ENCODE measurements at regions not wholly inside any gene's neighbourhood (a gene's known extent, or its start where the extent isn't known, plus 50 kb on each side); places are given as distances from the start of the nearest gene placed in this dataset.

GRCh38 chr13:27673911-27674310 lies 52.2 kb downstream of the POLR1D start:
- ATAC-seq (no peak), DNase-seq (no peak)

GRCh38 chr13:27678306-27679040 lies 56.8 kb downstream of the POLR1D start:
- no peak for ATAC-seq
- DNase-seq = no peak

GRCh38 chr13:27679396-27679795 lies 57.7 kb downstream of the POLR1D start:
- no peak for DNase-seq
- no peak for ATAC-seq

- no peak for DNase-seq
- no peak for ATAC-seq
Measured at GRCh38 chr13:27679896-27680295, 58.2 kb downstream of the POLR1D start.

- DNase-seq = no peak
- ATAC-seq = no peak
Measured at GRCh38 chr13:27680465-27680864, 58.8 kb downstream of the POLR1D start.

GRCh38 chr13:27691207-27691606 lies 69.5 kb downstream of the POLR1D start:
- ATAC-seq (no peak), DNase-seq (no peak)

GRCh38 chr13:27696731-27697130 lies 75.0 kb downstream of the POLR1D start:
- ATAC-seq (no peak), DNase-seq (no peak)

GRCh38 chr13:27699952-27700351 lies 78.3 kb downstream of the POLR1D start:
- ATAC-seq (no peak), DNase-seq (no peak)

- DNase-seq (no peak), ATAC-seq (peak; percentile 28)
Measured at GRCh38 chr13:27704681-27705080, 83.0 kb downstream of the POLR1D start.

GRCh38 chr13:27708325-27708724 lies 84.0 kb upstream of the GSX1 start:
- no peak for ATAC-seq

GRCh38 chr13:27709779-27710178 lies 82.5 kb upstream of the GSX1 start:
- ATAC-seq (no peak), DNase-seq (no peak)

More at GRCh38 chr13:27708325-27708724, 84.0 kb upstream of the GSX1 start:
- no peak for DNase-seq

- no peak for DNase-seq
Measured at GRCh38 chr13:27712421-27712820, 79.9 kb upstream of the GSX1 start.

GRCh38 chr13:27713767-27714166 lies 78.5 kb upstream of the GSX1 start:
- DNase-seq (no peak), ATAC-seq (no peak)

More at GRCh38 chr13:27712421-27712820, 79.9 kb upstream of the GSX1 start:
- ATAC-seq = no peak

- DNase-seq = no peak
- no peak for ATAC-seq
Measured at GRCh38 chr13:27721681-27722080, 70.6 kb upstream of the GSX1 start.

GRCh38 chr13:27728271-27728670 lies 64.0 kb upstream of the GSX1 start:
- no peak for DNase-seq
- ATAC-seq = no peak

- DNase-seq = no peak
- ATAC-seq = no peak
Measured at GRCh38 chr13:27730191-27730590, 62.1 kb upstream of the GSX1 start.

Measured in stimulated activated naive CD8-positive, alpha-beta T cell treated with anti-CD3 and anti-CD28 coated beads, Interleukin-15, Interleukin-2, amounts not matched to agents 100 U/mL and 50 U/mL, for 24 hours (primary cell).